GDM1 (cell line): ENCODE measurements at regions not wholly inside any gene's neighbourhood (a gene's known extent, or its start where the extent isn't known, plus 50 kb on each side); places are given as distances from the start of the nearest gene placed in this dataset.

Experiments used
- DNase-seq: peaks from one replicate; lab custom pipeline; 2025; lab: John Stamatoyannopoulos, UW

GRCh38 chr1:4868521-4868920 lies 214.1 kb downstream of the AJAP1 start:
- DNase-seq: no peak

- no peak for DNase-seq
Observed at GRCh38 chr1:4856396-4856795, 202.0 kb downstream of the AJAP1 start.

- no peak for DNase-seq
Observed at GRCh38 chr1:4854367-4854766, 200.0 kb downstream of the AJAP1 start.

- DNase-seq: no peak
Observed at GRCh38 chr1:4853904-4854303, 199.5 kb downstream of the AJAP1 start.

- DNase-seq: no peak
Observed at GRCh38 chr1:4851385-4852065, 197.1 kb downstream of the AJAP1 start.

GRCh38 chr1:4848431-4848830 lies 194.0 kb downstream of the AJAP1 start:
- DNase-seq: no peak

- no peak for DNase-seq
Observed at GRCh38 chr1:4847711-4848110, 193.3 kb downstream of the AJAP1 start.
